HFF-Myc (cell line): ENCODE measurements at regions not wholly inside any gene's neighbourhood (a gene's known extent, or its start where the extent isn't known, plus 50 kb on each side); places are given as distances from the start of the nearest gene placed in this dataset.
"Not testable (repeated sequence)": the region's sequence is repeated elsewhere in the genome, so short reads cannot be mapped to it uniquely, and the experiment has no call there.

ENCODE experiments used
- DNase-seq: peaks from one replicate; pipeline ENCODE4 v3.0.0-alpha.2; 2011; ENCODE audit warnings: low read depth; ENCODE audit errors: extremely low read depth
- H3K4me3 ChIP-seq: replicated peaks from 2 replicates; pipeline ENCODE4 v1.5.1; 2011; ENCODE audit warnings: low read depth, mild to moderate bottlenecking, control low read depth, low read length
- TF ChIP-seq, protein P1 (sequence below): IDR thresholded peaks from 2 replicates; pipeline ENCODE4 v1.5.1; 2012; ENCODE audit warnings: mild to moderate bottlenecking, low read depth, low read length, control low read depth; ENCODE audit errors: missing control alignments

DNA sequence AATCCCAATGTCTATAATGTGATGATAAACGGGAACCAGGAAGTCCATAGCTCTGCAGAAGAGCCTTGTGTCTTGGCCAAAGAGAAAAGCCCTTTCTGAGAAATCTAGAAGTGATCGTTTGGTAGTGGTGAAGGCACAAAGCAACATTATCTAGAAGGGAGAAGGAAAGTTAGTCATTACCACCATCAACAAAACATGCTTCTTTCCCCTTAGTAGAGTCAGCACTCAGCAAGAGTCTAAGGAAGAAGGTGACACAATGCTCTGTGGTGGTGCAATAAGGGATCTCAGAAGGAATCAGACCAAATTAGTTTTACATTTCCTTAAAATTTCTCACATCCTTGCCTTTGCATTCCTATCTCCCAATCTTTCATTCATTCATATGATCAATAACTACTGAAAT is 134.4 kb upstream of the PRDX6 start:
- H3K4me3 ChIP-seq = no peak overlapping the region
- TF ChIP-seq, protein P1, sequence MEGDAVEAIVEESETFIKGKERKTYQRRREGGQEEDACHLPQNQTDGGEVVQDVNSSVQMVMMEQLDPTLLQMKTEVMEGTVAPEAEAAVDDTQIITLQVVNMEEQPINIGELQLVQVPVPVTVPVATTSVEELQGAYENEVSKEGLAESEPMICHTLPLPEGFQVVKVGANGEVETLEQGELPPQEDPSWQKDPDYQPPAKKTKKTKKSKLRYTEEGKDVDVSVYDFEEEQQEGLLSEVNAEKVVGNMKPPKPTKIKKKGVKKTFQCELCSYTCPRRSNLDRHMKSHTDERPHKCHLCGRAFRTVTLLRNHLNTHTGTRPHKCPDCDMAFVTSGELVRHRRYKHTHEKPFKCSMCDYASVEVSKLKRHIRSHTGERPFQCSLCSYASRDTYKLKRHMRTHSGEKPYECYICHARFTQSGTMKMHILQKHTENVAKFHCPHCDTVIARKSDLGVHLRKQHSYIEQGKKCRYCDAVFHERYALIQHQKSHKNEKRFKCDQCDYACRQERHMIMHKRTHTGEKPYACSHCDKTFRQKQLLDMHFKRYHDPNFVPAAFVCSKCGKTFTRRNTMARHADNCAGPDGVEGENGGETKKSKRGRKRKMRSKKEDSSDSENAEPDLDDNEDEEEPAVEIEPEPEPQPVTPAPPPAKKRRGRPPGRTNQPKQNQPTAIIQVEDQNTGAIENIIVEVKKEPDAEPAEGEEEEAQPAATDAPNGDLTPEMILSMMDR = no peak
- DNase-seq = no peak

DNA sequence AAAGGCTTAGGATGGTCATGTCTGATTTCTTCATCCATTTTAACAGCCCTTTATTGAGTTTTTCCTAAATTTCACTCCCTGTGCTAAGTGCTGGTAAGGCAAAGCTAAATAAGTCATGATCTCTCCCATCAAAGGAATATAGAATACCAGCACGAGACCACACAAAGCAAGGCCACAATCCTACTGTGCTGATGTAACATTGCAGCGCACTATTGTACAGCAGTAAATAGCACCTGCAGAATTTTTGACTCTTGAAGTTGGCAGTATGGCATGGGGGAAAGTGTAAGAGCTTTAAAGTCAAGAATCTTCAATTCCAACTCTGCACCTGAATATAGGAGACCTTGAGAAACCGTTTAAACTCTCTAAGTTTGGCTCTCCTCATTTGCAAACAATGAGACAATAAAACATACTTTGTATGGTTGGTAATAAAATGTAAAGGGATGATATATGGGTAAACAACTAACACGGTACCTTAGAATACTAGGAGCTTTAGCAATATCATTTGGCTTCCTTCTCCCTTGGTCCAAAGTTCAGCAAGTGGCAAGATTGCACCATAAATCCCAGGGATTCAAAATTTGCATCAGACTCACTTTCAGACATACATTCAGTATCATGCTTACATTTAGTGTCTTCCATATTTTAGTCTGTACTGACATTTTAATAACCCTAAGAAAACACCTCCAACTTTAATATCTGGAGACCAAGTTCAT is 132.9 kb upstream of the PRDX6 start:
- TF ChIP-seq, protein P1 = no peak
- DNase-seq = no peak
- no peak overlapping the region for H3K4me3 ChIP-seq

DNA sequence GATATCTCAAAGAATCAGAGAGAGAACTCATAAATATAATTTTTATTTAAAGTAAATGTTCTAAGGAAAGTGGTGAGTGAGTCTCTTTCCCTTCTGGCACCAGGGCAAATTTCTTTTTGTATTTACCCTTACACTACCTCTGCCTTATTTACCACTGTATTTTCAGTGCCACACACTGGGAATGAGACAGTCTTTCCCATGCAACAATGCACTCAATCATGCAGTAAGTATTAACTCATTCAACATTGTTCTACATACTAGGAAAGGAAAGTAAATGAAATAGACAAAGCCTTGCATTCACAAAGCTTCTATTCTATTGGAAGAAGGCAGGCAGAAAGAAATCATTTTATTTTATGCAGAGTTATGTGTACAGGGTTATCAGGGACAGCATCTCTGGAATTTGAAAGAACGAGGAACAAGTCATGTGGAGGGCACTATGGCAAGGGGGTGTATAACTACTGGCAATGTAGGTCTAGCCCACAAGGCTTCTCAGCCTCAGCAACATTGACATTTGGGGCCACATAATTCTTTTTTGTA is 129.8 kb upstream of the PRDX6 start:
- no peak overlapping the region for H3K4me3 ChIP-seq
- TF ChIP-seq, protein P1 = no peak
- DNase-seq = no peak

DNA sequence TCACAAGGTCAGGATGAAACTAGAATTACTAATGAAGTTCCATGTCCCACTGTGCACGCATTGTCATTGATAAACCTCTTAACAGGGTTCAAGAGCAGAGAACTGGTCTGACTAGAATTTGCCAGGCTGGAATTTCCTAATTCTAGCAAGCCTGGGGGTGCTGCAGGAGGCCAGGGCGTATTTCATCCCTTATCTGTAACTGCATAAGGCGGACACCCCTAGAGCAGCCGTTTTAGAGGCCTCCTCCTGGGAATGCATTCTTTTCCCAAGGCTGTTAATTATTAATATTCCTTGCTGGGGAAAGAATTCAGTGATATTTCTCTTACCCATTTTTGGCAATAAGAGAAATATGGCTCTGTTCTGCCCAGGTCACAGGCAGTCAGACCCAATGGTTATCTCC is 124.5 kb upstream of the PRDX6 start:
- H3K4me3 ChIP-seq, DNase-seq: not testable (repeated sequence)

DNA sequence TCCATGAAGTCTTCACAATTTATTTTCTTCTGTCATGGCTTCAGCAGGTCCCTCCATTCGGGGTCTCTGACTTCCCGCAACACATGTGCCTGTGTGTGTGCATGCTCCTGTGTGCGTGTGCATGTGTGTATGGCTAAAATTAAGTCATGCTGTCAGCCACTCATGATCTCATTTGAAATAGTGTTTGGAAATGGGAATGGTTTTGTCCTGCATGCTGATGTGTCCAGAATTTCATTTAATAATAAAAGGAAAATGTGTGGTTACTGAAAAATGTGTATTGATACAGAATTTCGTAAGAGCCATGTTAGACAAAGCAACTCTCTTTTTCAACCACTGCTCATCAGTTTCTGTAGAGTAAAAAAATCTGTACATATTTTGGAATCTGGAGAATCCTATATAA is 123.8 kb upstream of the PRDX6 start:
- no peak for DNase-seq
- TF ChIP-seq, protein P1 = no peak
- H3K4me3 ChIP-seq = no peak overlapping the region

DNA sequence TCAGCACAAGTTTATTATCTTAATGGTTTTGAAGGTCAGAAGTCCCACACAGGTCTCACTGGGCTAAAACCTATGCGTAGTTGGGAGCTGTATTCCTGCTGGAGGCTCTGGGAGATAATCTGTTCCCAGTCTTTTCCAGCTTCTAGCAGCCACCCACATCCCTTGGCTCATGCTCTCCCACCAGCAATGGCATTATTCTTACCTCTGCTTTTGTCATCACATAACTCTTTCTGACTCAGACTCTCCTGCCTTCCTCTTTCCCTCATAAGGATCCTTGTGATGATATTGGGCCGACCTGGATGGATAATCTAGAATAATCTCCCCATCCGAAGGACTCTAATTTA is 122.2 kb upstream of the PRDX6 start:
- TF ChIP-seq, protein P1 = no peak
- no peak overlapping the region for H3K4me3 ChIP-seq
- DNase-seq = no peak

DNA sequence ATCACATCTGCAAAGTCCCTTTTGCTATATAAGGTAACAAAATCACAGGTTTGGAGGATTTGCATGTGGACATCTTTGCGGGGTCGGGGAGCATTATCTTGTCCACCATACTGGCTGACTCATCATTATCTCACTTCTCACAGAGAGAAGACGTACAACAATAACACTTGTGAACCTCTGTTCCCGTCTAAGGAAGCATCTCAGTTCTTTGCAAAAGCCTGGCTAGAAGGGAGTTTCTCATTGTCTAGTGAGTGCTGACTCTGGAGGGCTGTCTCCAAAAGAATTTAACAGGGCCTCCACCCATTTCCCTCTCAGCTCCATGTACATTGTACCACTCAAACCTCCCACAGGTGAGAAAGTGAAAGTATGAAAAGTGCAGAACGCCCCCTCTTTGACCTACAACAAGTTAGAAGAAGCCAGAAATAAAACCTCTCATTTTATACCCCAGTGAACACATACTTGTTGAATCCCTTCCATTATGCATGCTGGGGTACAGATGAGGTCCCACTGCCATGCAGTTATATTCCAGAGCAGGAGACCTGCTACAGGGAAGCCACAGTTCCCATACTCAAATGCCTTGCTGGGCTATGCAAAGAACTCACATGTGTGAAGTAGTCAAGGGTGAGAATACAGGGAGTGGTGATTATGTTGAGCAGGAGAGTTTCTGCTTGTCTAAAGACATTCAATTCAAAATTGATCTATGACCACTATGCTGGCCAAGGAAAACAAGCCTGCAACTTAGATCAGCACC is 121.7 kb upstream of the PRDX6 start:
- TF ChIP-seq, protein P1 = no peak
- DNase-seq = no peak
- H3K4me3 ChIP-seq = no peak overlapping the region
